HG02884 (cell line): ENCODE measurements at regions not wholly inside any gene's neighbourhood (a gene's known extent, or its start where the extent isn't known, plus 50 kb on each side); places are given as distances from the start of the nearest gene placed in this dataset.
"Not testable (repeated sequence)": the region's sequence is repeated elsewhere in the genome, so short reads cannot be mapped to it uniquely, and the experiment has no call there.

Source experiments
- ATAC-seq: cut with Tn5 transposase; IDR thresholded peaks from one replicate; pipeline ENCODE4 v1.9.1; 2021; ENCODE audit warnings: mild to moderate bottlenecking, moderate library complexity; ENCODE audit not compliant: unreplicated experiment

GRCh38 chr14:105746800-105747502, 220.6 kb downstream of the TMEM121 start:
- ATAC-seq, result not testable (repeated sequence)

GRCh38 chr14:105747503-105748203, 221.3 kb downstream of the TMEM121 start:
- not testable (repeated sequence) for ATAC-seq

- no peak for ATAC-seq
These were observed 221.8 kb downstream of the TMEM121 start for GRCh38 chr14:105748204-105748578.

GRCh38 chr14:105748710-105749109, 222.3 kb downstream of the TMEM121 start:
- ATAC-seq, result not testable (repeated sequence)

- ATAC-seq, result not testable (repeated sequence)
These were observed 223.6 kb downstream of the TMEM121 start for GRCh38 chr14:105749870-105750541.

GRCh38 chr14:105751291-105751751, 224.9 kb downstream of the TMEM121 start:
- ATAC-seq, result not testable (repeated sequence)

GRCh38 chr14:105752420-105752819, 226.0 kb downstream of the TMEM121 start:
- ATAC-seq, result not testable (repeated sequence)

- ATAC-seq, result no peak
These were observed 234.4 kb downstream of the TMEM121 start for GRCh38 chr14:105760691-105761344.

- ATAC-seq, result not testable (repeated sequence)
These were observed 235.0 kb downstream of the TMEM121 start for GRCh38 chr14:105761345-105761740.

GRCh38 chr14:105761842-105762241, 235.5 kb downstream of the TMEM121 start:
- ATAC-seq, result no peak

GRCh38 chr14:105762262-105762661, 235.9 kb downstream of the TMEM121 start:
- ATAC-seq, result not testable (repeated sequence)

- not testable (repeated sequence) for ATAC-seq
These were observed 238.0 kb downstream of the TMEM121 start for GRCh38 chr14:105764254-105764901.

- ATAC-seq, result not testable (repeated sequence)
These were observed 238.9 kb downstream of the TMEM121 start for GRCh38 chr14:105765072-105765825.

GRCh38 chr14:105765893-105766614, 239.7 kb downstream of the TMEM121 start:
- ATAC-seq, result no peak

GRCh38 chr14:105767315-105767714, 240.9 kb downstream of the TMEM121 start:
- ATAC-seq, result no peak

GRCh38 chr14:105768039-105768438, 241.7 kb downstream of the TMEM121 start:
- ATAC-seq, result not testable (repeated sequence)

GRCh38 chr14:105769061-105769730, 242.8 kb downstream of the TMEM121 start:
- not testable (repeated sequence) for ATAC-seq

- not testable (repeated sequence) for ATAC-seq
These were observed 244.3 kb downstream of the TMEM121 start for GRCh38 chr14:105770619-105771216.
